Left hindlimb (tissue), 1 donor: ENCODE measurements at regions not wholly inside any gene's neighbourhood (a gene's known extent, or its start where the extent isn't known, plus 50 kb on each side); places are given as distances from the start of the nearest gene placed in this dataset.

ENCODE experiments used
- DNase-seq: peaks from one replicate; pipeline ENCODE4 v3.0.0-alpha.2; 2018

DNA sequence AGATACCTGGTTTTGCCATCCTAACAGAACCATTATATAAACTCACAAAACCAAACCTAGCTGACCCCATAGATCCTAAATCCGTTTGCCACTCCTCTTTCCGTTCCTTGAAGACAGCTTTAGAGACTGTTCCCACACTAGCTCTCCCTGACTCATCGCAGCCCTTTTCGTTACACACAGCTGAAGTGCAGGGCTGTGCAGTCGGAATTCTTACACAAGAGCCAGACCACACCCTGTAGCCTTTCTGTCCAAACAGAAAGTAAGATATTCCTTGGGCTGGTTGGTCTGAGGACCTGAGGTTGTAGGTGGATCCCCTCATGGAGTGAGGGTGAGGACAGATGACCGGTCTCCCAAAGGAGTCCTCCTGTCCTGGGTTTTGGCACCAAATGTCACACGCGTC lies 56.7 kb upstream of the NAA35 start:
- DNase-seq: no peak

DNA sequence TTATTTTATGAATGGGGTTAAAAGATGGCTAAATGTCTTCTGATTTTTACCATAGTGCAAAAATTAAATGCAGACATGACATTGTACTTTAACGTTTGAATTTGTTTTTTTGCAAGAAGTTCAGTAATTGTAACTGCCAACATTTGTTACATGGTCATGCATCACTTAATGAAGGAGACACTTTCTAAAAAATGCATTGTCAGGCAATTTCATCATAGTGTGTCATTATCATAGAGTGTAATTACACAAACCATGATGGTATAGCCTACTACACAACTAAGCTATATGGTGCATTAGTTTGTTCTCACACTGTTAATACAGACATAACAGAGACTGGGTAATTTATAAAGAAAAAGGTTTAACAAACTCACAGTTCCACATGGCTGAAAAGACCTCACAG lies 50.0 kb upstream of the NAA35 start:
- DNase-seq: no peak
